ENCODE measurements at regions not wholly inside any gene's neighbourhood (a gene's known extent, or its start where the extent isn't known, plus 50 kb on each side); places are given as distances from the start of the nearest gene placed in this dataset.

GRCh38 chr16:80066805-80067580, 466.5 kb upstream of the MAF start:
- TF ChIP-seq SPI1 (IDR thresholded peaks at IDR 0.05; ENCODE audit: low read depth, low read length) (no peak), POLR2AphosphoS5 (IDR thresholded peaks at IDR 0.05; ENCODE audit: low read depth, low read length) (no peak)
